Right renal cortex interstitium (tissue), 3 donors: ENCODE measurements at regions not wholly inside any gene's neighbourhood (a gene's known extent, or its start where the extent isn't known, plus 50 kb on each side); places are given as distances from the start of the nearest gene placed in this dataset.
A peak's percentile ranks its signal among the peaks of the same experiment; 100 is the strongest.
"Not testable (repeated sequence)": the region's sequence is repeated elsewhere in the genome, so short reads cannot be mapped to it uniquely, and the experiment has no call there.

Experiments used
- DNase-seq, 3 donors: peaks; one replicate each; pipeline ENCODE4 v3.0.0-alpha.2; 2013; ENCODE audit warnings: low read depth in 3 of 3, low spot score in 2 of 3

- no peak for DNase-seq
Observed at GRCh38 chr6:126661646-126662045, 321.7 kb downstream of the CENPW start.

GRCh38 chr6:126662966-126663365 lies 323.1 kb downstream of the CENPW start:
- no peak for DNase-seq

- DNase-seq: no peak
Observed at GRCh38 chr6:126664271-126664670, 324.4 kb downstream of the CENPW start.

GRCh38 chr6:126665551-126665950 lies 325.6 kb downstream of the CENPW start:
- no peak for DNase-seq

- DNase-seq: no peak
Observed at GRCh38 chr6:126667071-126667470, 327.2 kb downstream of the CENPW start.

GRCh38 chr6:126667728-126668127 lies 327.8 kb downstream of the CENPW start:
- DNase-seq: no peak

- no peak for DNase-seq
Observed at GRCh38 chr6:126672649-126673048, 332.7 kb downstream of the CENPW start.

GRCh38 chr6:126673749-126674148 lies 333.8 kb downstream of the CENPW start:
- not testable (repeated sequence) for DNase-seq

GRCh38 chr6:126682440-126682839 lies 342.5 kb downstream of the CENPW start:
- DNase-seq: no peak

- DNase-seq: no peak
Observed at GRCh38 chr6:126685182-126685581, 345.3 kb downstream of the CENPW start.

- peak in 2 of 3 donors; percentile 15 to 26 for DNase-seq
Observed at GRCh38 chr6:126696921-126697693, 357.2 kb downstream of the CENPW start.

- DNase-seq: no peak
Observed at GRCh38 chr6:126698732-126699240, 358.9 kb downstream of the CENPW start.

- no peak for DNase-seq
Observed at GRCh38 chr6:126701676-126702560, 362.0 kb downstream of the CENPW start.

GRCh38 chr6:126716032-126716431 lies 376.1 kb downstream of the CENPW start:
- DNase-seq: no peak

GRCh38 chr6:126716826-126717509 lies 377.1 kb downstream of the CENPW start:
- DNase-seq: peak; percentile 20 to 29 (median 24)

GRCh38 chr6:126718600-126719327 lies 378.8 kb downstream of the CENPW start:
- no peak for DNase-seq

- no peak for DNase-seq
Observed at GRCh38 chr6:126720304-126720703, 380.4 kb downstream of the CENPW start.

- DNase-seq: no peak
Observed at GRCh38 chr6:126721581-126722160, 381.8 kb downstream of the CENPW start.

- no peak for DNase-seq
Observed at GRCh38 chr6:126722411-126722810, 382.5 kb downstream of the CENPW start.
